Endothelial cell (in vitro differentiated cells): ENCODE measurements at regions not wholly inside any gene's neighbourhood (a gene's known extent, or its start where the extent isn't known, plus 50 kb on each side); places are given as distances from the start of the nearest gene placed in this dataset.

Experiments used
- DNase-seq: peaks from one replicate; pipeline ENCODE4 v3.0.0; 2021; ENCODE audit warnings: low spot score
- H3K27ac Mint-ChIP-seq: one replicate; pipeline ENCODE4 v1.8.0; 2021; ENCODE audit warnings: mixed read lengths, inconsistent platforms; ENCODE audit not compliant: unreplicated experiment
- H3K27me3 Mint-ChIP-seq: one replicate; pipeline ENCODE4 v1.8.0; 2021; ENCODE audit warnings: mild to moderate bottlenecking, moderate library complexity, mixed read lengths, inconsistent platforms; ENCODE audit not compliant: unreplicated experiment
- H3K36me3 Mint-ChIP-seq: one replicate; pipeline ENCODE4 v1.8.0; 2021; ENCODE audit warnings: mild to moderate bottlenecking, low read depth, mixed read lengths, inconsistent platforms; ENCODE audit not compliant: unreplicated experiment
- H3K4me1 Mint-ChIP-seq: one replicate; pipeline ENCODE4 v1.8.0; 2021; ENCODE audit warnings: mild to moderate bottlenecking, mixed read lengths, inconsistent platforms; ENCODE audit not compliant: unreplicated experiment
- H3K4me3 Mint-ChIP-seq: one replicate; pipeline ENCODE4 v1.8.0; 2021; ENCODE audit warnings: mild to moderate bottlenecking, mixed read lengths, inconsistent platforms; ENCODE audit not compliant: unreplicated experiment
- H3K9me3 Mint-ChIP-seq: one replicate; pipeline ENCODE4 v1.8.0; 2021; ENCODE audit warnings: mixed read lengths, inconsistent platforms; ENCODE audit not compliant: unreplicated experiment
- TF ChIP-seq, protein P1 (sequence below): fragments of 200-600 bp; sonication (generic); IDR thresholded peaks from one replicate; pipeline ENCODE4 v1.5.0; 2021; ENCODE audit warnings: antibody characterized with exemption; ENCODE audit not compliant: unreplicated experiment

- no peak for DNase-seq
- Mint-ChIP-seq H3K27ac (no peak overlapping the region), H3K4me3 (no peak overlapping the region), H3K4me1 (peaks cover 9% of the 10 kb centered on the region), H3K36me3 (no peaks in the 10 kb centered on the region), H3K9me3 (no peaks in the 10 kb centered on the region), H3K27me3 (no peaks in the 10 kb centered on the region)
- TF ChIP-seq, protein P1, sequence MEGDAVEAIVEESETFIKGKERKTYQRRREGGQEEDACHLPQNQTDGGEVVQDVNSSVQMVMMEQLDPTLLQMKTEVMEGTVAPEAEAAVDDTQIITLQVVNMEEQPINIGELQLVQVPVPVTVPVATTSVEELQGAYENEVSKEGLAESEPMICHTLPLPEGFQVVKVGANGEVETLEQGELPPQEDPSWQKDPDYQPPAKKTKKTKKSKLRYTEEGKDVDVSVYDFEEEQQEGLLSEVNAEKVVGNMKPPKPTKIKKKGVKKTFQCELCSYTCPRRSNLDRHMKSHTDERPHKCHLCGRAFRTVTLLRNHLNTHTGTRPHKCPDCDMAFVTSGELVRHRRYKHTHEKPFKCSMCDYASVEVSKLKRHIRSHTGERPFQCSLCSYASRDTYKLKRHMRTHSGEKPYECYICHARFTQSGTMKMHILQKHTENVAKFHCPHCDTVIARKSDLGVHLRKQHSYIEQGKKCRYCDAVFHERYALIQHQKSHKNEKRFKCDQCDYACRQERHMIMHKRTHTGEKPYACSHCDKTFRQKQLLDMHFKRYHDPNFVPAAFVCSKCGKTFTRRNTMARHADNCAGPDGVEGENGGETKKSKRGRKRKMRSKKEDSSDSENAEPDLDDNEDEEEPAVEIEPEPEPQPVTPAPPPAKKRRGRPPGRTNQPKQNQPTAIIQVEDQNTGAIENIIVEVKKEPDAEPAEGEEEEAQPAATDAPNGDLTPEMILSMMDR, result no peak
Measured at GRCh38 chr4:187469627-187470026, 525.9 kb upstream of the ZFP42 start.

DNA sequence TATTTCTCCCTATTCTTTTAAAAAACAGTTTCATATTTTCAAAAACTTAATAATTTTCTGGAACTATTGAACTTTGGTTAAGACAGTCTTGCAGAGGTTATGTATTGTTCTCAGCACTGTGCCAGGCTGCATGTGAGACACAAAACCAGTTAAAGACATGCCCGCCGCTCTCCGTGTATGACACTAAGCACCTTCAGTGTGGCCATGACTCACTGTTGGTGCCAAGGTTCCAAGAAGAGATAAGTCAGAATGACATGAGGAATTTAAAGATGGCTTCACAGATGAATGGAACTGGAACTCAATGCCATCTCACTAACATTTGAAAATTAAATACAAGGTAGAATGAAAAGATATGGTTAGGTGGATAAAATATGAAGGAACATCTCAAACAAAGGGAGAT, 525.5 kb upstream of the ZFP42 start:
- no peak for DNase-seq
- peaks cover 9% of the 10 kb centered on the region for H3K4me1 Mint-ChIP-seq
- no peak overlapping the region for H3K4me3 Mint-ChIP-seq
- TF ChIP-seq, protein P1, result no peak
- no peak overlapping the region for H3K27ac Mint-ChIP-seq
- no peaks in the 10 kb centered on the region for H3K9me3 Mint-ChIP-seq
- no peaks in the 10 kb centered on the region for H3K27me3 Mint-ChIP-seq
- no peaks in the 10 kb centered on the region for H3K36me3 Mint-ChIP-seq

- Mint-ChIP-seq H3K9me3 (no peaks in the 10 kb centered on the region), H3K4me3 (no peak overlapping the region), H3K4me1 (peaks cover 12% of the 10 kb centered on the region), H3K27me3 (no peaks in the 10 kb centered on the region), H3K27ac (no peak overlapping the region), H3K36me3 (no peaks in the 10 kb centered on the region)
- TF ChIP-seq, protein P1, result no peak
- DNase-seq, result no peak
Measured at GRCh38 chr4:187474238-187474637, 521.3 kb upstream of the ZFP42 start.

GRCh38 chr4:187475901-187476300, 519.7 kb upstream of the ZFP42 start:
- Mint-ChIP-seq H3K4me1 (peaks cover 8% of the 10 kb centered on the region), H3K27me3 (no peaks in the 10 kb centered on the region), H3K27ac (no peak overlapping the region), H3K9me3 (no peaks in the 10 kb centered on the region), H3K36me3 (no peaks in the 10 kb centered on the region), H3K4me3 (no peak overlapping the region)
- TF ChIP-seq, protein P1, result no peak
- no peak for DNase-seq

DNA sequence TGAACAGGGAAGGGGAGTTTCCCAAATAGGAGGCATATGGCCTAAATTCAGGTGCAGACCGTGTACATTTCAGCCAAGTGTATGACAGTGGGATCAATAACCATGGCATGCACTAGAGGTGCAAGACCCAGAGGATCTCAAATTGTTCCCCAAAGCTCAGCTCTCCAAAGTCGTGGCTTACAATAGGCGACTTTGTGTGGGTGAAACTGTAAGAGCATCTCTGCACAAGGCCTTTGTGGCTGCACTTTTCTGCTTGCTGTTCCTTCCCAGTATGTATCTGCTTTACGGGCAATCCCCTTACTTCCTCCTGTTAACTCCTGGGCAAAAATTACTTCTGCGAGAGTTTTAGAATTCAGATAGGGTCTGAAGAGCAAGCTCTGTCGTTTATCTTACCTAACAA, 518.3 kb upstream of the ZFP42 start:
- no peak for DNase-seq
- no peaks in the 10 kb centered on the region for H3K27me3 Mint-ChIP-seq
- H3K4me1 Mint-ChIP-seq, result peaks cover 3% of the 10 kb centered on the region
- H3K9me3 Mint-ChIP-seq, result no peaks in the 10 kb centered on the region
- TF ChIP-seq, protein P1, result no peak
- no peaks in the 10 kb centered on the region for H3K36me3 Mint-ChIP-seq
- no peak overlapping the region for H3K27ac Mint-ChIP-seq
- H3K4me3 Mint-ChIP-seq, result no peak overlapping the region
